Upper lobe of left lung (tissue), 6 donors: ENCODE measurements at regions not wholly inside any gene's neighbourhood (a gene's known extent, or its start where the extent isn't known, plus 50 kb on each side); places are given as distances from the start of the nearest gene placed in this dataset.

ENCODE experiments used
- ATAC-seq, 2 donors: fragments of 200-7000 bp; cut with Tn5 transposase; one replicate each; pipeline ENCODE4 v1.9.1; 2022; ENCODE audit warnings: mild to moderate bottlenecking in 2 of 2, moderate library complexity in 2 of 2; ENCODE audit not compliant: low FRiP score in 2 of 2
- DNase-seq, 2 donors: peaks; one replicate each; pipeline ENCODE4 v3.0.0-alpha.2; 2019 to 2020
- H3K27ac ChIP-seq, 4 donors: fragments of 200-600 bp; sonication (generic); one replicate each; pipeline ENCODE4 v1.5.1; 2016 to 2019
- H3K27me3 ChIP-seq, 4 donors: fragments of 200-600 bp; sonication (generic); one replicate each; pipeline ENCODE4 v1.5.1; 2017 to 2019
- H3K36me3 ChIP-seq, 4 donors: fragments of 200-600 bp; sonication (generic); one replicate each; pipeline ENCODE4 v1.5.1; 2016 to 2019
- H3K4me1 ChIP-seq, 4 donors: fragments of 200-600 bp; sonication (generic); one replicate each; pipeline ENCODE4 v1.5.1; 2018 to 2019
- H3K4me3 ChIP-seq, 4 donors: fragments of 200-600 bp; sonication (generic); one replicate each; pipeline ENCODE4 v1.5.1; 2017 to 2019; ENCODE audit warnings: mild to moderate bottlenecking in 2 of 4, moderate library complexity in 1 of 4
- H3K9me3 ChIP-seq, 4 donors: fragments of 200-600 bp; sonication (generic); one replicate each; pipeline ENCODE4 v1.5.1; 2018 to 2019
- CTCF ChIP-seq, 6 experiments: fragments of 450-650 bp in 4 of 6; fragments of 200-600 bp in 2 of 6; sonication (generic) in 2 of 6; IDR thresholded peaks; one replicate each; pipeline ENCODE4 v1.5.1; 2016 to 2019; ENCODE audit warnings: antibody characterized with exemption in 6 of 6
- EP300 ChIP-seq, 4 donors: sonication (generic); formaldehyde crosslinking; IDR thresholded peaks; one replicate each; pipeline ENCODE4 v1.5.1; 2017; ENCODE audit warnings: antibody characterized with exemption in 4 of 4, control low read depth in 2 of 4
- POLR2A ChIP-seq, 4 donors: fragments of 450-650 bp; IDR thresholded peaks; one replicate each; pipeline ENCODE4 v1.5.1; 2016 to 2017; ENCODE audit warnings: antibody characterized with exemption in 4 of 4, mild to moderate bottlenecking in 2 of 4
- POLR2AphosphoS5 ChIP-seq, 2 donors: sonication (generic); formaldehyde crosslinking; IDR thresholded peaks; one replicate each; pipeline ENCODE4 v1.5.1; 2017; ENCODE audit warnings: antibody characterized with exemption in 2 of 2
- WGBS, 2 donors: methylation state at CpG; one replicate each; pipeline ENCODE4 v1.1.5; 2017 to 2018; 5-methylcytosine and 5-hydroxymethylcytosine counted together
- donor health status: DM: no; HTN: no; CAD: no; lungs with moderate emphysema.
- donor health status: DM: no; HTN: yes; CAD: no; lungs with severe emphysema.

- Histone ChIP-seq H3K27ac (no peak overlapping the region), H3K4me1 (no peaks in the 10 kb centered on the region), H3K36me3 (no peaks in the 10 kb centered on the region), H3K4me3 (no peak overlapping the region), H3K27me3 (no peaks in the 10 kb centered on the region), H3K9me3 (no peaks in the 10 kb centered on the region)
- TF ChIP-seq CTCF (IDR thresholded peaks at IDR 0.05) (peak; percentile 73 to 93 (median 84)), EP300 (IDR thresholded peaks at IDR 0.05) (no peak), POLR2AphosphoS5 (IDR thresholded peaks at IDR 0.05) (no peak)
- DNase-seq (peak in 1 of 2 donors; percentile 36), ATAC-seq (peak; percentile 85 to 90)
- 43 to 44% methylated on average over 15 of the region's 15 CpGs for WGBS, 2 donors
These were observed 87.5 kb upstream of the PPP2R2B start for GRCh38 chr5:146965761-146966659.

- Histone ChIP-seq H3K36me3 (no peaks in the 10 kb centered on the region), H3K27me3 (no peaks in the 10 kb centered on the region), H3K9me3 (no peaks in the 10 kb centered on the region), H3K27ac (no peak overlapping the region), H3K4me3 (no peak overlapping the region), H3K4me1 (no peaks in the 10 kb centered on the region)
- WGBS, 2 donors: 68 to 82% methylated on average over 5 of the region's 5 CpGs
- TF ChIP-seq POLR2A (IDR thresholded peaks at IDR 0.05) (no peak), CTCF (IDR thresholded peaks at IDR 0.05) (no peak), POLR2AphosphoS5 (IDR thresholded peaks at IDR 0.05) (no peak), EP300 (IDR thresholded peaks at IDR 0.05) (no peak)
- no peak for DNase-seq
- ATAC-seq: no peak
These were observed 89.1 kb upstream of the PPP2R2B start for GRCh38 chr5:146967646-146968045.

- no peaks in the 10 kb centered on the region for H3K9me3 ChIP-seq
- H3K4me1 ChIP-seq: no peaks in the 10 kb centered on the region
- DNase-seq: no peak
- H3K4me3 ChIP-seq: no peak overlapping the region
- H3K27me3 ChIP-seq: no peaks in the 10 kb centered on the region
- H3K27ac ChIP-seq: no peak overlapping the region
- TF ChIP-seq POLR2A (IDR thresholded peaks at IDR 0.05) (no peak), EP300 (IDR thresholded peaks at IDR 0.05) (no peak), POLR2AphosphoS5 (IDR thresholded peaks at IDR 0.05) (no peak), CTCF (IDR thresholded peaks at IDR 0.05) (no peak)
- ATAC-seq: no peak
- 94 to 99% methylated on average over 2 of the region's 2 CpGs for WGBS, 2 donors
- no peaks in the 10 kb centered on the region for H3K36me3 ChIP-seq
These were observed 92.8 kb upstream of the PPP2R2B start for GRCh38 chr5:146971401-146971800.

GRCh38 chr5:146986469-146986868 is 107.9 kb upstream of the PPP2R2B start:
- H3K27me3 ChIP-seq: no peaks in the 10 kb centered on the region
- DNase-seq (no peak), ATAC-seq (no peak)
- H3K4me1 ChIP-seq: no peaks in the 10 kb centered on the region
- no peak for TF ChIP-seq POLR2AphosphoS5 (IDR thresholded peaks at IDR 0.05)
- no peak for TF ChIP-seq EP300 (IDR thresholded peaks at IDR 0.05)
- no peak for TF ChIP-seq POLR2A (IDR thresholded peaks at IDR 0.05)
- no peak for TF ChIP-seq CTCF (IDR thresholded peaks at IDR 0.05)
- WGBS, 2 donors: 80% methylated on average over 1 of the region's 1 CpG
- peaks cover 4 to 10% (median 6%) of the 10 kb centered on the region in 4 donors for H3K9me3 ChIP-seq
- H3K27ac ChIP-seq: no peak overlapping the region
- H3K36me3 ChIP-seq: no peaks in the 10 kb centered on the region
- H3K4me3 ChIP-seq: no peak overlapping the region
